Astrocyte of the spinal cord (primary cell): ENCODE measurements at regions not wholly inside any gene's neighbourhood (a gene's known extent, or its start where the extent isn't known, plus 50 kb on each side); places are given as distances from the start of the nearest gene placed in this dataset.

ENCODE experiments used
- DNase-seq: peaks from one replicate; pipeline ENCODE4 v3.0.0; 2011; ENCODE audit warnings: low read depth, low spot score
- H3K4me3 ChIP-seq: 2 replicates; pipeline ENCODE4 v1.5.1; 2011; ENCODE audit warnings: low read depth, mild to moderate bottlenecking, low read length, moderate library complexity
- in situ Hi-C: cut with HindIII; loops from 2 replicates; pipeline ENCODE4 v1.10.0; 2017; ENCODE audit warnings: low sequenced_read_pairs
- TF ChIP-seq, protein P1 (sequence below): IDR thresholded peaks from 2 replicates; pipeline ENCODE4 v1.5.1; 2012; ENCODE audit warnings: low read depth, mild to moderate bottlenecking, low read length, inconsistent platforms

DNA sequence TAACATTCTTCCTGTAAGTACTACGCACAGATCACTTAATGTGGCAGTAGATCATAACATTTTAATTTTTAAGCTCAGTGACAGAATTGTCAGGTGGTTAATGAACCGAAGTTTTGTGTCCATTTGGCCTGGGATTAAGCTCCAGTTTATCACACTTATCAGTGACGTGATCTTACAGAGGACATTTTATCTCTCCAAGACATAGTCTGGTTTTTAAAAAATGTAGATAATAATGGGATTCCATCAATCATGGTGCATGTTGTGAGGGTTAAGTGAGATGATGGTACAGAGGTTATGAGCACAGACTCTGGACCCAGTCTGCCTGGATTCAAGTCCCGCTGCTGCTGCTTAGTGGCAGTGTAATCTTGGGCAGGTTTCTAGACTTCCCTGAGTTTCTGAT lies 66.0 kb upstream of the ZFAND5 start:
- no peak overlapping the region for H3K4me3 ChIP-seq
- in situ Hi-C loops, result no loop called here
- TF ChIP-seq, protein P1, sequence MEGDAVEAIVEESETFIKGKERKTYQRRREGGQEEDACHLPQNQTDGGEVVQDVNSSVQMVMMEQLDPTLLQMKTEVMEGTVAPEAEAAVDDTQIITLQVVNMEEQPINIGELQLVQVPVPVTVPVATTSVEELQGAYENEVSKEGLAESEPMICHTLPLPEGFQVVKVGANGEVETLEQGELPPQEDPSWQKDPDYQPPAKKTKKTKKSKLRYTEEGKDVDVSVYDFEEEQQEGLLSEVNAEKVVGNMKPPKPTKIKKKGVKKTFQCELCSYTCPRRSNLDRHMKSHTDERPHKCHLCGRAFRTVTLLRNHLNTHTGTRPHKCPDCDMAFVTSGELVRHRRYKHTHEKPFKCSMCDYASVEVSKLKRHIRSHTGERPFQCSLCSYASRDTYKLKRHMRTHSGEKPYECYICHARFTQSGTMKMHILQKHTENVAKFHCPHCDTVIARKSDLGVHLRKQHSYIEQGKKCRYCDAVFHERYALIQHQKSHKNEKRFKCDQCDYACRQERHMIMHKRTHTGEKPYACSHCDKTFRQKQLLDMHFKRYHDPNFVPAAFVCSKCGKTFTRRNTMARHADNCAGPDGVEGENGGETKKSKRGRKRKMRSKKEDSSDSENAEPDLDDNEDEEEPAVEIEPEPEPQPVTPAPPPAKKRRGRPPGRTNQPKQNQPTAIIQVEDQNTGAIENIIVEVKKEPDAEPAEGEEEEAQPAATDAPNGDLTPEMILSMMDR, result no peak
- no peak for DNase-seq

DNA sequence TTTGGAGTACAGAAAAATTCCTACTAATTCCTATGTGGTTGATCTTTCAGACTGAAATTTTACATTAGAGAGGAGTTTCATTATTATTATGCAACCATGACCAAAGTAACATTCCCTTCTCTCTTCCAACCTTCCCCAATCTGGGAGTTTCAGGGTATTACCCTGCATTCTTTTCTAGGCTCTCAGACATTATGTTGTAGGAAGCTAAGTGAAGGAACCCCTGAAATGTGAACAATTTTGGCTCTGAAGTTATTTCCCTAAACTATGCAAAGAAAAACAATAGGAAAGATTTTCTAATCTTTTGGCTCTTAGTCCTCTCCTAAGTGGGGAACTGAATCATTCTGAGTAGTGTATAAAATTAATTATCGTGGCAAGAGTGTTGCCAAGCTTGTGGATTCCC lies 63.3 kb upstream of the ZFAND5 start:
- peak; percentile 69 for DNase-seq
- no peak overlapping the region for H3K4me3 ChIP-seq
- in situ Hi-C loops, result no loop called here
- TF ChIP-seq, protein P1, result no peak

DNA sequence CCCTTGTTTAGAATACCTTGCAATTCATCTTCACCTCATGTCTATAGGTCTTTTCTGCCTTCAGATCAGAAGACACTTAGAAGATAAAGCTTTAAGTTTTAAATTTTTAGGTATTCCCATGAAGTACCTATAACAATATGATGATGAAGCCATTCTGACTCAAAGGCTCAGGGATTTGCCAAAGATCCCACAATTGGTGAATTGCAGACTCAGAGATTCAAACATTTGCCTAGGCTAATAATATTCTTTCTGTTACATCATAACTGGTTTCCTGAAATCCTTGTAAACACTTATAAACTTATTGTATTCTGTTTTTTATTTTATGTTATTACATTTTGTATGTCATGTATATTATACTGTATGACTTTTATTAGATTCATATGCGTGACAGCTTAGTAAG lies 62.8 kb upstream of the ZFAND5 start:
- no peak overlapping the region for H3K4me3 ChIP-seq
- TF ChIP-seq, protein P1, result no peak
- no peak for DNase-seq
- in situ Hi-C loops, result no loop called here

DNA sequence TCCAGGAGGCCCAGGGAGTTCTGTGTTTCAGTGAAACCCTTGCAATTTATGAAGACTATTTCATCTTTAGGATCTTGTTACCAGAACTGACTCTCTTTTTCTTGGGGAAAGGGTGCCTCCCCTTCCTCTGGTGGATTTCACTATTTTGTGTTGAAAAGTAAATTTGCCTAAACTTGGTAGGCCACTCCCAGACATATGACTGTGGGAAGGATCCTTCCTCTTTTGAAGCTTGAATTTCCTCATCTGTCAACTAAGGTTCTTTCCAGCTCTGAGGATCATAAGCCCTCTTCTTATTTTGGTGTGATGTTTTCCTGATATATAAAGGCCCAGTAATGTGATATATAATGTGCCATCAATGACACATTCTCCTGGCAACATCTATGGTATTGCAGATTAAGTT lies 59.1 kb upstream of the ZFAND5 start:
- no peak for DNase-seq
- TF ChIP-seq, protein P1, result no peak
- no peak overlapping the region for H3K4me3 ChIP-seq
- in situ Hi-C loops, result no loop called here

DNA sequence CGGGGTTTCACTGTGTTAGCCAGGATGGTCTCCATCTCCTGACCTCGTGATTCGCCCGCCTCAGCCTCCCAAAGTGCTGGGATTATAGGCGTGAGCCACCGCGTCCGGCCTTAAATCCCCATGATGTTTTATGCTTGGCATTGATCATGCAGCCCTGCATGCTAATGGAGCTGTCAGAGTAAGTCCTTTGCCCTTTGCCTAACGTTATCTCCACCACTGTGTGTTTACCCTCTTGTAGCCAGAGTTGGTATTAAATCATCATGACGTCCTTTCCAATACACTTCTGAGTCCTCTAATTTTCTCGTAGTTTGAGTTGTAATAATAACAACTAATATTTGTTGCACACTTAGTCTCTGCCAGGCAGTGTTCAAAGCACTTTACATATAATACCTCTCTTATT lies 57.2 kb upstream of the ZFAND5 start:
- in situ Hi-C loops, result no loop called here
- TF ChIP-seq, protein P1, result no peak
- DNase-seq, result no peak
- H3K4me3 ChIP-seq, result no peak overlapping the region

DNA sequence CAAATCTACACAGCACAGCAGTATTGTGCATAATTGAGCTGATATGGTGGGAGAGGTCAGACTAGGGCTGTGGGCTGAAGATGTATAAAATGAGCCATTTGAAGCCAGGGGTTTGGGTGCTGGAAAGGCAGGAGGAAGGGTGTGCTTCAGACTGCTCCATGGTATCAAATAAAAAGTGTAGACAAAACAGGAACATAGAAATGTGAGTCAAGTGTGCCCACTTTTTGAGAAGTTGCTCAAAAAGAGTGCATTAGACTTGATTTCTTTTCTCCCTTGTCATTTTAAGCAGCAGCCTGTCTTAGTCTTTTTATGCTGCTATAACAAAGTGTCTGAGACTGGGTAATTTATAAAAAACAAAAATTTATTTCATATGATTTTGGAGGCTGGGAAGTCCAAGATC lies 55.8 kb upstream of the ZFAND5 start:
- no peak for DNase-seq
- in situ Hi-C loops, result no loop called here
- H3K4me3 ChIP-seq, result no peak overlapping the region
- TF ChIP-seq, protein P1, result no peak

DNA sequence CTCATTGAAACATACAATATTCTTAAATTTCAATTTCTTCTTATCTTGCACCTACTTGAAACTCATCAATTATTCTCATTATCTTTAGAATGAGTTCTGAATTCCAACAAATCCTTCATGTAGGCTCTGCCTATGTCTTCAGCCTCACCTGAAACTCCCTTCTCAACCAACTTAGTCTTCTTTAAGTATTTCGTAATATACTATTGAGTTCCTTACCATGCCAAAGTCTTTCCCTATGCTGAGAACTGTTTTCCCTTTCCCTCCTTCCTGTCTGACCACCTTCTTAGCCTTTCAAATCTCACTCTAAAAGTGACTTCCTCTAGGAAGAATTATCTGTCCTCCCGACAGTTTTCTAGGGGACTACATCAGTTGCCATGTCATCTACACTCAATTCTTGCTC lies 50.9 kb upstream of the ZFAND5 start:
- H3K4me3 ChIP-seq, result no peak overlapping the region
- in situ Hi-C loops, result no loop called here
- DNase-seq, result no peak
- TF ChIP-seq, protein P1, result no peak
